ENCODE measurements at regions not wholly inside any gene's neighbourhood (a gene's known extent, or its start where the extent isn't known, plus 50 kb on each side); places are given as distances from the start of the nearest gene placed in this dataset.

GRCh38 chr9:97359147-97359546 is 51.7 kb downstream of the CCDC180 start:
- no peaks in the 10 kb centered on the region for H3K4me1 Mint-ChIP-seq
- DNase-seq (ENCODE audit: low spot score in 2 of 2) (no peak), ATAC-seq (replicated peaks; ENCODE audit: extremely low read depth, poor library complexity, severe bottlenecking) (no peak)
- H3K36me3 Mint-ChIP-seq (ENCODE audit: insufficient read depth): peaks cover 8% of the 10 kb centered on the region
- no peaks in the 10 kb centered on the region for H3K9me3 Mint-ChIP-seq
- peak overlapping the region; percentile 60 for H3K27ac Mint-ChIP-seq (ENCODE audit: low read depth)
- H3K4me3 Mint-ChIP-seq: no peak overlapping the region
- no peaks in the 10 kb centered on the region for H3K27me3 Mint-ChIP-seq
